MM.1S (cell line): ENCODE measurements at regions not wholly inside any gene's neighbourhood (a gene's known extent, or its start where the extent isn't known, plus 50 kb on each side); places are given as distances from the start of the nearest gene placed in this dataset.

Source experiments
- DNase-seq: peaks from one replicate; pipeline ENCODE4 v3.0.0-alpha.2; 2015
- H2AFZ ChIP-seq: fragments of 300-600 bp; sonication (generic); 2 replicates; pipeline ENCODE4 v1.6.0; 2016; ENCODE audit warnings: antibody characterized with exemption, low read length
- H3F3A ChIP-seq: fragments of 300-600 bp; sonication (generic); 2 replicates; pipeline ENCODE4 v1.6.1; 2016; ENCODE audit warnings: mild to moderate bottlenecking, antibody characterized with exemption, low read length, moderate library complexity, mixed read lengths; ENCODE audit not compliant: insufficient read depth
- H3K27ac ChIP-seq: fragments of 300-600 bp; sonication (generic); 2 replicates; pipeline ENCODE4 v1.5.1; 2016; ENCODE audit warnings: mild to moderate bottlenecking, low read length
- H3K27me3 ChIP-seq: fragments of 300-600 bp; sonication (generic); replicated peaks from 2 replicates; pipeline ENCODE4 v1.6.0; 2016; ENCODE audit warnings: low read length; ENCODE audit not compliant: insufficient read depth
- H3K36me3 ChIP-seq: fragments of 300-600 bp; sonication (generic); replicated peaks from 2 replicates; pipeline ENCODE4 v1.6.1; 2016; ENCODE audit warnings: mild to moderate bottlenecking, low read length, mixed read lengths; ENCODE audit not compliant: insufficient read depth
- H3K4me1 ChIP-seq: fragments of 300-600 bp; sonication (generic); 2 replicates; pipeline ENCODE4 v1.6.1; 2016; ENCODE audit warnings: low read length, mixed read lengths
- H3K4me2 ChIP-seq: fragments of 300-600 bp; sonication (generic); 2 replicates; pipeline ENCODE4 v1.6.0; 2016; ENCODE audit warnings: low read depth, low read length
- H3K4me3 ChIP-seq: fragments of 300-600 bp; sonication (generic); 2 replicates; pipeline ENCODE4 v1.5.1; 2016; ENCODE audit warnings: low read length, mixed read lengths
- H3K79me2 ChIP-seq: fragments of 300-600 bp; sonication (generic); 2 replicates; pipeline ENCODE4 v1.6.1; 2016; ENCODE audit warnings: mixed run types, low read length, mixed read lengths
- H3K9ac ChIP-seq: fragments of 300-600 bp; sonication (generic); 2 replicates; pipeline ENCODE4 v1.6.1; 2016; ENCODE audit warnings: low read length, mixed read lengths
- H3K9me2 ChIP-seq: fragments of 300-600 bp; sonication (generic); replicated peaks from 2 replicates; pipeline ENCODE4 v1.6.1; 2016; ENCODE audit warnings: mild to moderate bottlenecking, low read length, mixed read lengths; ENCODE audit not compliant: insufficient read depth
- H3K9me3 ChIP-seq: fragments of 300-600 bp; sonication (generic); replicated peaks from 2 replicates; pipeline ENCODE4 v1.6.1; 2016; ENCODE audit warnings: mild to moderate bottlenecking, low read length, mixed read lengths; ENCODE audit not compliant: insufficient read depth
- H4K20me1 ChIP-seq: fragments of 300-600 bp; sonication (generic); 2 replicates; pipeline ENCODE4 v1.6.1; 2016; ENCODE audit warnings: mild to moderate bottlenecking, low read length, moderate library complexity, mixed read lengths; ENCODE audit not compliant: insufficient read depth
- CTCF ChIP-seq: fragments of 300-600 bp; sonication (generic); IDR thresholded peaks from 2 replicates; pipeline ENCODE4 v1.5.1; 2016; ENCODE audit warnings: antibody characterized with exemption, low read length, mixed read lengths
- EZH2 ChIP-seq: fragments of 300-600 bp; sonication (generic); optimal IDR thresholded peaks from 2 replicates; pipeline ENCODE3; 2017; ENCODE audit warnings: low read depth, mild to moderate bottlenecking, antibody characterized with exemption, low read length, mixed read lengths
- EZH2phosphoT487 ChIP-seq: fragments of 300-600 bp; sonication (generic); IDR thresholded peaks from 2 replicates; pipeline ENCODE4 v1.6.1; 2018; ENCODE audit warnings: antibody characterized with exemption, low read length

- Histone ChIP-seq H3K79me2 (no peaks in the 10 kb centered on the region), H3K4me3 (no peak overlapping the region), H3K4me2 (no peak overlapping the region), H3K27ac (no peak overlapping the region), H3K27me3 (no peaks in the 10 kb centered on the region), H3K4me1 (no peaks in the 10 kb centered on the region), H3K36me3 (no peaks in the 10 kb centered on the region), H3F3A (no peaks in the 10 kb centered on the region), H3K9me3 (no peaks in the 10 kb centered on the region), H3K9ac (no peak overlapping the region), H2AFZ (no peak overlapping the region), H3K9me2 (no peaks in the 10 kb centered on the region), H4K20me1 (no peaks in the 10 kb centered on the region)
- no peak for DNase-seq
- TF ChIP-seq EZH2 (no peak), EZH2phosphoT487 (no peak), CTCF (no peak)
Observed at GRCh38 chr1:163745204-163745603, 423.4 kb downstream of the NUF2 start.

DNA sequence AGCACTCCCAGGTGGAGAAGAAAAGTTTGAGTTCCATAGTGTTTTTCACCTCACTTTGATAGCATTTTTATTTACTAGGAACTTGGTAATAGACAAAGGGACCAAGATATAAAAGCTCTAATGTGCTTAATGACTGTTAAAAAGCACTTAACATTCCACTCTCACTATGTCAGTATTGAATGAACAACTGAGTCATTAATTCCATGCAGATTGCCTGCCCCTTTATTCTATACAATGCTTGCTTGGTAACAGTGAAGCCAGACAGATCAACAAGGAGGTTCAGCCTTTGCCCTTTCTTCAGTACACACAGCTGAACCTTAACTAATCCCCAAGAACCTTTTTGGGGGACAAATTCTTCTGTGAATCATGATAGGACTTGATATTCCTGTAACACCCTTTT, 425.5 kb downstream of the NUF2 start:
- Histone ChIP-seq H3F3A (no peaks in the 10 kb centered on the region), H3K27ac (no peak overlapping the region), H3K4me1 (no peaks in the 10 kb centered on the region), H3K9me2 (no peaks in the 10 kb centered on the region), H3K36me3 (no peaks in the 10 kb centered on the region), H4K20me1 (no peaks in the 10 kb centered on the region), H3K4me3 (no peak overlapping the region), H3K79me2 (no peaks in the 10 kb centered on the region), H3K9ac (no peak overlapping the region), H3K27me3 (no peaks in the 10 kb centered on the region), H2AFZ (no peak overlapping the region), H3K9me3 (no peaks in the 10 kb centered on the region), H3K4me2 (no peak overlapping the region)
- DNase-seq: no peak
- TF ChIP-seq EZH2 (no peak), EZH2phosphoT487 (no peak)

DNA sequence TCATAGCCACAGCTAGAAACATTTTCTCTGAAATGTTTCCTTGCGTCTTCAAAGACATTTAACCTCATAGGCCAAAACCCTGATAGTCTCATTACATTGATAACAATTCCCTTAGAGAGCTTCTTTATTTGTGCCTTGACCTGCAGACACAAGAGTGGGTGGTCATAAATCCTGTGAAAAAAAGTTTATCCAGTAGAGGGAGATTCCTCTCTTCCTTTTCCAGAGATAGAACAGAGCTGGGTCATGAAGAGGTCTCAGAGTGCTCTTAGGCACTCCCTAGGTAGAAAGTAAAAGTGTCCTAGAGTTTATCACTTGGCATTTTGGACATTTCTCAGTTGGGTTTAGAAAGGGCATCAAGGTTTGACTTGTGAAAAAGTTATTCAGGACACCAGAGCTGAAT, 426.1 kb downstream of the NUF2 start:
- no peak for TF ChIP-seq CTCF
- no peak for TF ChIP-seq EZH2
- TF ChIP-seq EZH2phosphoT487: no peak

DNA sequence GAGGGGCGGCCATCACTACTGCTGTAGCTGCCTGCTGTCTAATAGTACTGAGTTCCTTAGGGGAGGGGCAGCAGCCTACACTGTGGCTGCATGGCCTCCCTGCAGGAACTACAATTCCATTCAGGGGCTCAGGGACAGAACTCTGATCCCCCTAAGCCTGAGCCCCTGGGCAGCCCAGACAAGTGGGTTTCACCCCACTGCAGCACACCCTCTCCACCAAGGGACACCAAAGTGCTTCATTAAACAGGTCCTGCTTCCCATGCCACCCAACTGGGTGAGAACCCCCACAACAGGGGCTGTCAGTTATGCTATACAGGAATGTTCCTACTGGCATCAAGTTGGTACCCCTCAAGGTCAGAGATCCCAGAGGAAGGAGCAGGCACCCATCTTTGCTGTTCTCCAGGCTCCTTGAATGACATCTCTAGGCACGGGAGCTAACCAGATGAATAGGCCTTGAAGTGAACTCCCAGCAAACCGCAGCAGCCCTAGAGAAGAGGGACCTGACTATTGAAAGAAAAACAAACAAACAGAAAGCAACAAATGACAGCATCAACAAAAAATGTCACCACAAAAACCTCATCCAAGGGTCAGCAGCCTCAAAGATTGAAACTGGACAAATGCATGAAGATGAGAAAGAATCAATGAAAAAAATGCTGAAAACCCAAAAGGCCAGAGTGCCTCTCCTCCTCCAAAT, 437.4 kb downstream of the NUF2 start:
- Histone ChIP-seq H3K4me2 (no peak overlapping the region), H3K36me3 (no peaks in the 10 kb centered on the region)

More for the DNA sequence above, 426.1 kb downstream of the NUF2 start:
- DNase-seq: no peak
- Histone ChIP-seq H3K79me2 (no peaks in the 10 kb centered on the region), H3K9me3 (no peaks in the 10 kb centered on the region), H3K9me2 (no peaks in the 10 kb centered on the region), H3K9ac (no peak overlapping the region), H3F3A (no peaks in the 10 kb centered on the region), H3K4me1 (no peaks in the 10 kb centered on the region), H3K4me2 (no peak overlapping the region), H4K20me1 (no peaks in the 10 kb centered on the region), H3K36me3 (no peaks in the 10 kb centered on the region), H2AFZ (no peak overlapping the region), H3K27me3 (no peaks in the 10 kb centered on the region), H3K27ac (no peak overlapping the region), H3K4me3 (no peak overlapping the region)

More for the DNA sequence above, 437.4 kb downstream of the NUF2 start:
- H3K79me2 ChIP-seq: no peaks in the 10 kb centered on the region
- H3K27me3 ChIP-seq: no peaks in the 10 kb centered on the region
- no peak for TF ChIP-seq CTCF
- TF ChIP-seq EZH2: no peak
- TF ChIP-seq EZH2phosphoT487: no peak
- no peak overlapping the region for H3K9ac ChIP-seq
- H4K20me1 ChIP-seq: no peaks in the 10 kb centered on the region
- no peak for DNase-seq
- no peaks in the 10 kb centered on the region for H3K4me1 ChIP-seq
- H3K9me2 ChIP-seq: no peaks in the 10 kb centered on the region
- no peak overlapping the region for H3K4me3 ChIP-seq
- no peak overlapping the region for H3K27ac ChIP-seq
- no peaks in the 10 kb centered on the region for H3F3A ChIP-seq
- no peaks in the 10 kb centered on the region for H3K9me3 ChIP-seq
- no peak overlapping the region for H2AFZ ChIP-seq
